Astrocyte of the cerebellum (primary cell): ENCODE measurements at regions not wholly inside any gene's neighbourhood (a gene's known extent, or its start where the extent isn't known, plus 50 kb on each side); places are given as distances from the start of the nearest gene placed in this dataset.

Experiments used
- DNase-seq: peaks from one replicate; pipeline ENCODE4 v3.0.0-alpha.2; 2011; ENCODE audit warnings: low read depth
- H3K4me3 ChIP-seq: 2 replicates; pipeline ENCODE4 v1.5.1; 2011; ENCODE audit warnings: mild to moderate bottlenecking, low read depth, low read length, moderate library complexity
- in situ Hi-C: cut with HindIII; loops from 2 replicates; pipeline ENCODE4 v1.10.0; 2017; ENCODE audit warnings: low sequenced_read_pairs
- TF ChIP-seq, protein P1 (sequence below): IDR thresholded peaks from 2 replicates; pipeline ENCODE4 v1.5.1; 2012; ENCODE audit warnings: low read length, low read depth, moderate library complexity, mild to moderate bottlenecking; ENCODE audit errors: missing control alignments

DNA sequence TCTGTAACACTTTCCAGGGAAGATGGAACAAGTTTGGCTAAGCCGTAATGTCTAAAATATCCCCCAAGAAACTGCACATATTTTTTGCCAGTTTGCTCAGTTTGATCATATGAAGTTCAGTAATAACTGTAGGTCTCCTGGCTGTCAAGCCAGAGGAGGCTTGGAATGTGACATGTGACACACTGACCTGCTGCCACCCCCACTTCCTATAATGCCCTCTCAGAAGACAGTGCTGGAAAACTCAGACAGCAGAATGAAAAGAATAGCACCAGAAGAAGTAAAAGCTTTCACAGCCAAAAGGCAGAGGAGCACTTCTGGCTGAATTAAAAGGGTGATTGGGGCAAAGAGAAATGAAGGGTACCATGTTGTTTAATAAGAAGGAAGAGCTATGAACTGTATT, 67.4 kb upstream of the UBAC2 start:
- TF ChIP-seq, protein P1, sequence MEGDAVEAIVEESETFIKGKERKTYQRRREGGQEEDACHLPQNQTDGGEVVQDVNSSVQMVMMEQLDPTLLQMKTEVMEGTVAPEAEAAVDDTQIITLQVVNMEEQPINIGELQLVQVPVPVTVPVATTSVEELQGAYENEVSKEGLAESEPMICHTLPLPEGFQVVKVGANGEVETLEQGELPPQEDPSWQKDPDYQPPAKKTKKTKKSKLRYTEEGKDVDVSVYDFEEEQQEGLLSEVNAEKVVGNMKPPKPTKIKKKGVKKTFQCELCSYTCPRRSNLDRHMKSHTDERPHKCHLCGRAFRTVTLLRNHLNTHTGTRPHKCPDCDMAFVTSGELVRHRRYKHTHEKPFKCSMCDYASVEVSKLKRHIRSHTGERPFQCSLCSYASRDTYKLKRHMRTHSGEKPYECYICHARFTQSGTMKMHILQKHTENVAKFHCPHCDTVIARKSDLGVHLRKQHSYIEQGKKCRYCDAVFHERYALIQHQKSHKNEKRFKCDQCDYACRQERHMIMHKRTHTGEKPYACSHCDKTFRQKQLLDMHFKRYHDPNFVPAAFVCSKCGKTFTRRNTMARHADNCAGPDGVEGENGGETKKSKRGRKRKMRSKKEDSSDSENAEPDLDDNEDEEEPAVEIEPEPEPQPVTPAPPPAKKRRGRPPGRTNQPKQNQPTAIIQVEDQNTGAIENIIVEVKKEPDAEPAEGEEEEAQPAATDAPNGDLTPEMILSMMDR = no peak
- DNase-seq = no peak
- H3K4me3 ChIP-seq = no peak overlapping the region
- in situ Hi-C loops = no loop called here

DNA sequence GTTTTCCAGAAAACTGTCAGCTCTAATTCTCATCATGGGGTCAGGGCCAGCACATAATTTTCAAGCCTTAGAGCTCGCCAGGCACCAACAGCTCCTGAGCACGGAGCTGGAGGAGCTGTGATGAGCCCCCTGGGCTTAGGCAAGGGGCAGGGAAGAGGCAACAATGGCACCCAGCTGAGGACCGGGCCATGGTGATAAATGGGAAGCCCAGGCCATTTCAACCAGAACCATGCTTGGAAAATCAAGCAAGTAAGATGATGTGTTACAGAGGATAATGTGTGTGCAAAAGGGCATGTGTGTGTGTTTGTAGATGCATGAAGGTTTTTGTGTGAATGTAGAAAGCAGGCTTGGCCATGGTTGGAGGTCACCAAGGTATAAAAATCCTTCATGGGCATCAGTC, 66.8 kb upstream of the UBAC2 start:
- in situ Hi-C loops = no loop called here
- no peak for DNase-seq
- TF ChIP-seq, protein P1 = no peak
- no peak overlapping the region for H3K4me3 ChIP-seq

DNA sequence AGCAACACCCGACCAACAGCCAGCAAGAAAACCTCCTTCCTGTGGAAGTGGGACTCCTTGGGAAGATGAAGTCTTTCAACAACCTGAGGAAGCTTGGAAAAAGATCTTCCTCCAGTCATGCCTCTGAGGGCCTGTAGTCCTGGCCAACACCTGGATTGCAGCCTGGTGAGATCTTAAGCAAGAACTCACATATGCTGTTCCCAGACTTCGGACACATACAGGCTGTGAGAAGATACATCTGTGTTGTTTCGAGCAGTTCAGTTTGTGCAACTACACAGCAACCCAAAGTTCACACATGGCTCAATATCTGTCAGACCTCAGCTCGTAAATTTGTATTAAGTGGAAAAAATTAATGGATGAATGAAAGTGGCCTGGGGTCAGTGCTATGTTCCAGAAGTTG, 65.1 kb upstream of the UBAC2 start:
- TF ChIP-seq, protein P1 = no peak
- in situ Hi-C loops = no loop called here
- no peak for DNase-seq
- no peak overlapping the region for H3K4me3 ChIP-seq

DNA sequence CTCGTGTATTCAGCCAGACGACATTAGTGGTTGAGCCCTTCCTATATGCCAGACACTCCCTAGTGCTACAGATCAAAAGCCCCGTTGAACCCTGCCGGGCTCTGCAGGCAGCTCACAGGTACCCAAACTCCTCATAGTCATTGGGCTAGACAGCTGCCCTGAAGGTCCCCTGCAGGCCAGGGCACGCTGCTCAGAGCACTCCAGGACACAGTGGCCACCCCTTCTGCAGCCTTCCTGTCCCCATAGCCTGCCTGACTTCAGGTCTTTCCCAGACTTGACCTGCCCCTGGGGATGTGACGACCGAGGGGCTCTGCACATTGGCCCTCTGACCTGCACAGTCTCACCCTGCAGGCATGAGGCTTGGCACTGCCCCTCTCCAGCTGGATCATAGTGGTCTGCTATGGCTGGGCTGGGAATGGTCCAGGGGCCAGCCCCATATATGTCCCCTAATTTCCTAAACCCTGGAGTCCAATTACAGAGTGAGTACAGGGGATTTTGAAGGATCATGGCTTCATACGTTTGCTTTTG, 64.2 kb upstream of the UBAC2 start:
- no peak for DNase-seq
- TF ChIP-seq, protein P1 = no peak

DNA sequence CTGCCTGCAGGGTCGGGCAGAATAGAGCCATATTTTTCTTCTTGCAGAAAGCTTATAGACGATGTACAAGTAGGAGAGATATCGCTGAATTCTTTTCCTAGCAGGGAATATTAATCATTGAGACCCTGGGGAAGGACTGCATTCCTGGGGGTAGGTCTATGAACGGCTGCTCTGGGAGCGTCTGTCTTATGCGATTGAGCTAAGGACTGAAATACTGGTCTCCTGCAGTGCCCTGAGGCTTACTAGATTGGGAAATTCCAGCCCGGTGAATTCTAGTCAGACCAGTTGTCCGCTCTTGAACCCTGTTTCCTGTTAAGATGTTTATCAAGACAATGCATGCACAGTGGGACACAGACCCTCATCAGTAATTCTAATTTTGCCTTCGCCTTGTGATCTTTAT, 59.8 kb upstream of the UBAC2 start:
- in situ Hi-C loops = no loop called here
- DNase-seq = no peak
- no peak overlapping the region for H3K4me3 ChIP-seq
- TF ChIP-seq, protein P1 = no peak

More for the DNA sequence above, 64.2 kb upstream of the UBAC2 start:
- no peak overlapping the region for H3K4me3 ChIP-seq
- in situ Hi-C loops = no loop called here

DNA sequence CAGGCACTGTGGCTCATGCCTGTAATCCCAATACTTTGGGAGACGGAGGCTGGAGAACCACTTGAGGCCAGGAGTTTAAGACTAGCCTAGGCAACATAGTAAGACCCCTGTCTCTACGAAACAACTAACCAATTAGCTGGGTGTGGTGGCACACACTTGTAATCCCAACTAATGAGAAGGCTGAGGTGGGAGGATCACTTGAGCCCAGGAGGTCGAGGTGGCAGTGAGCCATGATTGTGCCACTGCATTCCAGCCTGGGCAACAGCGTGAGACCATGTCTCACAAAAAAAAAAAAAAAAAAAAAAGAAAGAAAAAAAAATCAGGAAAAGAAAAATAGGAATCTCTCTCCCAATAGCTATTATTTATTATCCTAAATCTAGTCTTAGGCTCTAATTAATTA, 56.8 kb upstream of the UBAC2 start:
- no peak for DNase-seq
- TF ChIP-seq, protein P1 = no peak
- no peak overlapping the region for H3K4me3 ChIP-seq
- in situ Hi-C loops = no loop called here

DNA sequence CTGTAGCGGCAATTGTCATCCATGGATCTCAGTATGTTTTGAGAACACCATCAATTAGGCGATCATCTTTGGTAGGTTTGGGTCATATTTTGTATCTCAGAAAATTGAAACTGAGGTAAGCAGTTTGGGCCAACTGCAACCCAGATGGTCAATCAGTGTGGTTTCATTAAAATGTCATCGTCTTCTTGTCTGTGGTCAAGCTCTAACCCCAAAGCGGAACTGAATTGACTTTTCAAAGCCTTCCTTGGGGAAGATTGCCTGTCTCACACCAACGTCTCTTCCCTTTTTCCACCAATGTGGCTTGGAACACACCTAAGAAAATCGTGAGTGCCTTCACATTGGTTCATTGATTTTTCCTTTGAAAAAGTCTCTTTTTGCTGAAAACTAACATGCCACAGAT, 56.3 kb upstream of the UBAC2 start:
- no peak overlapping the region for H3K4me3 ChIP-seq
- in situ Hi-C loops = no loop called here
- DNase-seq = no peak
- TF ChIP-seq, protein P1 = no peak
